GM23248 (cell line): ENCODE measurements at regions not wholly inside any gene's neighbourhood (a gene's known extent, or its start where the extent isn't known, plus 50 kb on each side); places are given as distances from the start of the nearest gene placed in this dataset.

Experiments
- EZH2 ChIP-seq: fragments of 200-600 bp; sonication (generic); IDR thresholded peaks from 2 replicates; pipeline ENCODE4 v1.6.1; 2018; ENCODE audit warnings: antibody characterized with exemption, mild to moderate bottlenecking; ENCODE audit not compliant: insufficient read depth, poor library complexity, severe bottlenecking
- EZH2phosphoT487 ChIP-seq: fragments of 200-600 bp; sonication (generic); IDR thresholded peaks from 2 replicates; pipeline ENCODE4 v1.6.1; 2018; ENCODE audit warnings: antibody characterized with exemption, moderate library complexity, mild to moderate bottlenecking, low read depth; ENCODE audit not compliant: insufficient read depth

GRCh38 chr9:32004431-32005076 is 379.9 kb upstream of the ACO1 start:
- no peak for TF ChIP-seq EZH2phosphoT487
- TF ChIP-seq EZH2 = no peak
